Right ventricle myocardium superior (tissue), 1 donor: ENCODE measurements at regions not wholly inside any gene's neighbourhood (a gene's known extent, or its start where the extent isn't known, plus 50 kb on each side); places are given as distances from the start of the nearest gene placed in this dataset.
"Not testable (repeated sequence)": the region's sequence is repeated elsewhere in the genome, so short reads cannot be mapped to it uniquely, and the experiment has no call there.

Source experiments
- ATAC-seq: fragments of 200-7000 bp; cut with Tn5 transposase; one replicate; pipeline ENCODE4 v1.9.1; 2020; ENCODE audit warnings: mild to moderate bottlenecking; ENCODE audit not compliant: poor library complexity
- DNase-seq: peaks from one replicate; pipeline ENCODE4 v3.0.0-alpha.2; 2020
- intact Hi-C: fragments of 100-400 bp; cut with DNase I; formaldehyde crosslinking; loops from one replicate; pipeline ENCODE4 v1.11.2; 2022
- donor health status: DM: no; HTN: yes; CAD: no; lungs with severe emphysema.

DNA sequence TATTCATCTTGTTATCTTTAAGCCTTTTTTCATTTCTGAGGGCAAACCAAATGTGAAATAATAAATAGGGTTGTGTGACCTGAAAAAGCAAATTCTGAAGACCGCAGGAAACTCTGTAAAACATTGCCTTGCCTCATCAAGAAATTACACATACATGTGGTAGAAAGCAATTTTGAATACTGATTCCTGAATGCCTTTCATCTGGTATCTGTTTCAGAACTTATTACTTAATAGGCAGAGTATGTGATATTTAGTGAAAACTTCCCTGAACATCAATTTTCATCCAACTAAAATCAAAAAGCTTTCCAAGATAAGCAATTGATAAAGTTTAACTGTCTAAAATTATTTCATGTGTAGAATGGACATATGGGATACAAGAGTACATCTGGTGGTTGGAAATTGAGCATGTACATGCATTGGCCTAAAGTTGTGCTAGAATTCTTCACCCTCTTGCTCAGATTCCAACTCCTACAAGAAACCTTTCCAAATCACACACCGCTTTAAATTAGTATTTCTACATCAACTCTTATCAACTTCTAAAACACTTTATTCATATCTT, 606.0 kb upstream of the LCORL start:
- DNase-seq (no peak), ATAC-seq (no peak)
- intact Hi-C loops: no loop called here

GRCh38 chr4:18626996-18627395, 605.4 kb upstream of the LCORL start:
- DNase-seq (no peak), ATAC-seq (no peak)
- intact Hi-C loops: no loop called here

DNA sequence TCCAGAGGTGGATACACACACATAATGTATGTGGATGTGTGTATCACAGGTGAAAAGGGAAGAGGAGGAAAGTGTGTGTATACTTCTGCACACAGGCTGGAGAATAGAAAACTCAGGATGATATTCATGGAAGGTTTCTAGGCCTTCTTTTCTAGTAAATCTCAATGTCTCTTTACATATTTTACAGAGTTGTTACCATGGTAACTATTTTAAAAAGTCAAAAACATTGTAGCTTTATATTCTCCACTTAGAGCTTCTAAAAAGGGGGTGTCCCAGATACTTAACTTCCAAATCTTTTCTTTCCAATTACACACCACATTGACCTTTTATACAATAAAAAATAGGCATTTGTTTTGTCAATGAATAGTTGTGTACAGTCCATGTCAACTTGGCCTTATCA, 604.8 kb upstream of the LCORL start:
- intact Hi-C loops: no loop called here
- ATAC-seq (no peak), DNase-seq (no peak)

- intact Hi-C loops: no loop called here
- no peak for ATAC-seq
- DNase-seq: no peak
Measured at GRCh38 chr4:18621186-18621585, 599.6 kb upstream of the LCORL start.

- ATAC-seq (no peak), DNase-seq (no peak)
- intact Hi-C loops: no loop called here
Measured at GRCh38 chr4:18616720-18617119, 595.2 kb upstream of the LCORL start.

- DNase-seq (no peak), ATAC-seq (no peak)
- intact Hi-C loops: no loop called here
Measured at GRCh38 chr4:18611026-18611425, 589.5 kb upstream of the LCORL start.

- DNase-seq (no peak), ATAC-seq (no peak)
- intact Hi-C loops: no loop called here
Measured at GRCh38 chr4:18608908-18609533, 587.5 kb upstream of the LCORL start.

- DNase-seq, ATAC-seq, intact Hi-C loops: not testable (repeated sequence)
Measured at GRCh38 chr4:18602610-18603009, 581.1 kb upstream of the LCORL start.

DNA sequence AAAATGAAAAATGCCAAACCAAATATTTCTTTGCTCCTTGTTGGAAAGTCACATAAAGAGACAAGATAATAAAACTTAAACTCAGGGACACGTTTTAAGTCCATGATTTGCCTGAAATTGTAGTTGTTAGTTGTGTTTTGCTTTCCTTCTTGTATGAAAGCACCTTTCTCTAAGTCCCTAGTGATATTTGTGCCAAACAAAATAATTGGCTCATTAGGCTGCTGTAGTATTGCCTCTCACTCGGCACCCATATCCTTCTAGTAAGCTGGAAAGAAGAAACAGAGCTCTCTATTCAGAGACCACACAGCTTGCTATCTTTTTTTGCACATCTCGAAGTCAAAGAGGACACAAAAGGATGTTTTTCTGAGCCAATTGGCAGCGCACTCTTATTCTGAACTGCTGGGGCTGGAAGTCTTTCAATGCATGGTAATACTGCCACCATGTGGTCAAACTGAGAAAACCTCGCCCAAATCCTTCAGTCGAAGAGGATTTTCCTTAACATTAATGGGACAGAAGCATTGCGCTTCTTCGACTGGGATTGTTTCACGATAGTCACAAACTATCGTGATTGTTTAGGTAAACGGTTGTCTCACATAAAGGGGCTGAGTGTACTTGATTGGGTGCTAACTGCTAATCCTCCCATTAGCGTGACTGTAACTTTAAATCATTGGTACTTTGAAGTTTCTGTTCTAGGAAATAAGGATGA, 571.9 kb upstream of the LCORL start:
- no peak for DNase-seq
- intact Hi-C loops: loop anchor here (5.0 kb wide), 2 partner anchors 776 to 1041 kb away; no protein-coding TSS in a partner anchor
- ATAC-seq: no peak

DNA sequence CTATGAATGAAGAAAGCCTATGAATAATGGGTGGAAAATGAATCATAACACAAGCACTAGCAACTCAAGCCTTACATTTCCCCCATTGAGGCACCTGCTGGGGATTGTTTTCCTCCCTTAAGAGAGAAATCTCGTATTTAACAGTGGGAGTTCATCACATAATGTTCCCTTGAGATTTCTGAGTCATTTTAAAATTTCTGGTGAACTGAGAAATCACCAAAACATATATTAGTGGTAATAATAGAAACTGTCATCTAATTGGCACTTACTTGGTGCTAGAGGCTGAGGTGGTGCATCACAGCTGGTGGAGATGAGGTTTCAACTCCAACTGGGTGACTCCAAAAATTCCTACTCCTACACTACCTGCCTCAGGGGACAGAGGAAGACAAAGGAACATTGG, 561.3 kb upstream of the LCORL start:
- no peak for ATAC-seq
- DNase-seq: no peak
- intact Hi-C loops: no loop called here

GRCh38 chr4:18578307-18578706, 556.8 kb upstream of the LCORL start:
- no peak for DNase-seq
- no peak for ATAC-seq
- intact Hi-C loops: no loop called here

DNA sequence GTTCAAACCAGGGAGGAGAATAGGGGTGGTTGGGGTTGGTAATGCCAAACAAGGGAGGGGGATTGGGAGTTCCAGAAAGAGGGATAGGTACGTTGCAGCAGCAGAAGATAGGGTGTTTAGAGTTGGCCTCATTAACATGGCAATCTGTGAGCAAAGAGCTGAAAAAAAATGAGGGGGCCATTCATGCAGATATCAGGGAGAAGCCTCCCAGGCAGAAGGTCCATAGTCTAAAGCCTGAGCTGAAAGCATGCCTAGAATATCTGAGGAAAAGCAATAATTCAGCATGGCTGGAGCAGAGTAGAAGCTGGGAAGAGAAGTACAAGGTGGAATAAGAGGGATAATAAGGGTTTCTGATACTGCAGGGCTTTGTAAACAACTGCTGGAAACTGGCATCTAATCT, 550.9 kb upstream of the LCORL start:
- ATAC-seq: no peak
- intact Hi-C loops: no loop called here
- DNase-seq: no peak

- ATAC-seq (no peak), DNase-seq (no peak)
- intact Hi-C loops: no loop called here
Measured at GRCh38 chr4:18571301-18571761, 549.8 kb upstream of the LCORL start.

- intact Hi-C loops: no loop called here
- DNase-seq (no peak), ATAC-seq (no peak)
Measured at GRCh38 chr4:18570370-18570769, 548.8 kb upstream of the LCORL start.

- DNase-seq (no peak), ATAC-seq (no peak)
- intact Hi-C loops: no loop called here
Measured at GRCh38 chr4:18568600-18568999, 547.0 kb upstream of the LCORL start.

GRCh38 chr4:18566970-18567799, 545.6 kb upstream of the LCORL start:
- DNase-seq (no peak), ATAC-seq (no peak)
- intact Hi-C loops: no loop called here

DNA sequence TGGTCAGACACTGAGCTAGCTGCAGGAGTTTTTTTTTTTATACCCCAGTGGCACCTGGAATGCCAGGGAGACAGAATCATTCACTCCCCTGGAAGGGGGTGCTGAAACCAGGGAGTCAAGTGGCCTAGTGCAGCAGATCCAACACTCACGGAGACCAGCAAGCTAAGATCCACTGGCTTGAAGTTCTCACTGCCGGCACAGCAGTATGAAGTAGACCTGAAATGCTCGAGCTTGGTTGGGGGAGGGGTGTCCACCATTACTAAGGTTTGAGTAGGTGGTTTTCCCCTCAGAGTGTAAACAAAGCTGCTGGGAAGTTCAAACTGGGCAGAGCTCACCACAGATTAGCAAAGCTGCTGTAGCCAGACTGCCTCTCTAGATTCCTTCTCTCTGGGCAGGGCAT, 537.9 kb upstream of the LCORL start:
- intact Hi-C loops: no loop called here
- no peak for DNase-seq
- ATAC-seq: no peak

- intact Hi-C loops: no loop called here
- no peak for ATAC-seq
- no peak for DNase-seq
Measured at GRCh38 chr4:18556402-18556801, 534.8 kb upstream of the LCORL start.

DNA sequence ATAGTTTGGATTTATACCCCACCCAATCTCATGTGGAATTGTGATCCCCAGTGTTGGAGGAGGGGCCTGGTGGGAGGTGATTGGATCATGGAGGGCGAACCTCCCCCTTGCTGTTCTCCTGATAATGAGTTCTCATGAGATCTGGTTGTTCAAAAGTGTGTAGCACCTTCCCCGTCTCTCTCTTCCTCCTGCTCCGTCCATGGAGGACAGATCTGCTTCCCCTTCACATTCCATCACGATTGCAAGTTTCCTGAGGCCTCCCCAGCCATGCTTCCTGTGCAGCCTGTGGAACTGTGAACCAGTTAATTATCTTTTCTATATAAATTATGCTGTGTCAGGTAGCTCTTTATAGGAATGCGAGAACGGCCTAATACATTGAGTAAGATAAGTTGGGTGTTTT, 518.8 kb upstream of the LCORL start:
- DNase-seq (no peak), ATAC-seq (no peak)
- intact Hi-C loops: no loop called here
